GM19025 (cell line): ENCODE measurements at regions not wholly inside any gene's neighbourhood (a gene's known extent, or its start where the extent isn't known, plus 50 kb on each side); places are given as distances from the start of the nearest gene placed in this dataset.

Experiments
- ATAC-seq: cut with Tn5 transposase; IDR thresholded peaks from one replicate; pipeline ENCODE4 v1.9.1; 2021; ENCODE audit warnings: mild to moderate bottlenecking, low read depth, moderate library complexity; ENCODE audit not compliant: unreplicated experiment

DNA sequence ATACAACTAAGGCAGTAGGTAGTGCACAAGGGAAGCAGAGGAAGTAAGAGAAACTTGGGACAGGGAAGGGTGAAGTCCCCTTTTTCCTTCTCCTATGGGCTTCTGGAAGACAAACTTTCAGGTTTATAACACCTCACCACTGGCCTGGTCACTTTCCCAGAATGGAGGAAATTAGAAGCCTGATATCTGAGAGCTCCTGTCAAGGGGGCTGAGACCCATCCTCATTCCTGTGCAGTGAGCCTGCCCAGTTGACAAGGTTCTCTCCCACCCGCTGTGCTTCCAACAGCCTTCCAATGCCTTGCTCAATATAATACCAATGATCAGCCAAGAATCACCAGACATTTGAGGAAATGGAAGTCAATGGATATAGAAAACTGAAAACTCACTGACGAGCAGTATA is 100.4 kb upstream of the YPEL5 start:
- ATAC-seq = no peak

- no peak for ATAC-seq
Observed at GRCh38 chr2:30046979-30047378, 99.8 kb upstream of the YPEL5 start.

DNA sequence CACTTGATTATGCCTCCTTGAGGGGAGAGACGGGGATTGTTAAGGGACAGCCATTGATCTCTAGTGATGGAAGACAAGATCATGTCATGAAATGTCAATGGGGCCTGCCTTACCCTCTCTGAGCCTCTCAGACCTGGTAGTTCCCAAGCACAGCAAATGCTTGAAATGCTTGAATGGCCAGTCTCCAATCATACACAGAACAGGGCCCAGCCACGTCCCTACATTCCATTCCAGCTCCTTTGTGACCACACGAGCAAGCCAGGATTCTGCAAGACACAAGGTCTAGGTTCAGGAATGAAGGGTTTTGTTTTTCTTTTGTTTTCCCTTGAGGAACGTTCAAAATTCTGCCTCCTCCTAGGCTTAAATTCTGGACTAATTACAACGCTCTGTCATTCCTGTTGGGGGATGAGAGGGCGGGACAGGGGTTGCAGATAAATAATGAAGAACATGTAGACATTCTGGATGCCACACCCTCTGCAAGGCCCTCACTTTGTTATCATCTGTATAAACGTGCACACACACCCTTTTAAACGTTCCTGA is 98.1 kb upstream of the YPEL5 start:
- no peak for ATAC-seq

DNA sequence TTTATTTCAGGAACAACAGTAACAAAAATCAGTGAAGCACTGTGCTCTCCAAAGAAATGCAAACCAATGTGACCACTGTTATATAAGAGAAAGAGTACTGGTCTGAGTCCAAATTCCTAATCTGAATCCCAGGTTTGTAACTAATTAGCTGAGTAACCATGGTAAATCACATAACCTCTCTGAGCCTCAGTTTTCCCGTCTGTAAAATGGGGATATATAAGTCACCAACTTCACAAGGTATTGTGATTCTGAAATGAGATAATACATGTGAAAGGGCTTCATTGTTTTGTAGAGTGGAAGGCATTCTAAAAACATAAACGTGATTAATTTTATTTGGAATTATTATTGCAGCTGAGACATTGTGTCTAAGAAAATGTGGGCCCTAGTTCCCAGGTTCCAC is 91.3 kb upstream of the YPEL5 start:
- no peak for ATAC-seq

DNA sequence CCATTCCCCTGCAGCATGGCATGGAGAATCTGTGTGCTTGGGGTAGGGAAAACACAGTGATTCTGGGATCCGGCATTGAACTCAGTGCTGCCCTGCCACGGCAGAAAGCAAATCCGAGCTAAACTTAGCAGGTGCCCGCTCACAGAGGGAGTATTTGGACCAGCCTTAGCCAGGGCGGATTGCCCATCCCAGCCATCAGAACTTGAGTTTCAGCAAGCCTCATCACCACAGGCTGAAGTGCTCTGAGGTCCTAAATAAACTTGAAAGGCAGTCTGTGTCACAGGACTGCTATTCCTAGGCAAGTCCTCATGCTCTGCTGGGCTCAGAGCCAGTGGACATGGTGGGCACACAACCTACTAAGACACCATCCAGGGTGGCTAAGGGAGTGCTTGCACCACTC is 86.2 kb upstream of the YPEL5 start:
- no peak for ATAC-seq

- no peak for ATAC-seq
Observed at GRCh38 chr2:30068067-30068466, 78.7 kb upstream of the YPEL5 start.

DNA sequence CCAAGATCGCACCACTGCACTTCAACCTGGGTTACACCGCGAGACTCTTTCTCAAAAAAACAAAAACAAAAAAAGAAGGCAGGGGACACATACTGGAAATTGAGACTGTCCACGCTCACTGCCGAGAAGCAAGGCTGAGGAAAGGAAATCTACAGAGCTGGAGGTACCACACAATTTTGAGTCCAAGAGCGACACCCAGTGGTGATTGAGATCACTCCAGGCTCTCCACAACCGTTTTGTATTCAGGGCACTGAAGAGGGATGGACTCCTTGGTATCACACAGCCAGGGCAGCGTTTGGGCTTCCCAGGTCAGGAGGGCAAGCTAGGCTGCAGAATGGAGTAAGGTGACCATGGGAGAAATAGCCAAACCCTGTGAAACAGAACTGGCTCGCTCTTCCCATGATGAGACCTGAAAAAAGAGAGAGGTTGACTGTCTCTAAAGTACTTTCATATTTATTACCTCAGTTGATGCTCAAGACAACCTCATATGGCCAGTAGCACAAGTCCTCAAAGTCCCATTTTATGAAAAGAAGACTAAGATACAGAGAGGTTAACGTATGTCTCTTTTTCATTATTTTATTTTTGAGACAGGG is 74.5 kb upstream of the YPEL5 start:
- no peak for ATAC-seq

GRCh38 chr2:30073523-30073922 is 73.3 kb upstream of the YPEL5 start:
- ATAC-seq = no peak

- no peak for ATAC-seq
Observed at GRCh38 chr2:30074023-30074422, 72.8 kb upstream of the YPEL5 start.

- ATAC-seq = no peak
Observed at GRCh38 chr2:30078521-30078920, 68.3 kb upstream of the YPEL5 start.

DNA sequence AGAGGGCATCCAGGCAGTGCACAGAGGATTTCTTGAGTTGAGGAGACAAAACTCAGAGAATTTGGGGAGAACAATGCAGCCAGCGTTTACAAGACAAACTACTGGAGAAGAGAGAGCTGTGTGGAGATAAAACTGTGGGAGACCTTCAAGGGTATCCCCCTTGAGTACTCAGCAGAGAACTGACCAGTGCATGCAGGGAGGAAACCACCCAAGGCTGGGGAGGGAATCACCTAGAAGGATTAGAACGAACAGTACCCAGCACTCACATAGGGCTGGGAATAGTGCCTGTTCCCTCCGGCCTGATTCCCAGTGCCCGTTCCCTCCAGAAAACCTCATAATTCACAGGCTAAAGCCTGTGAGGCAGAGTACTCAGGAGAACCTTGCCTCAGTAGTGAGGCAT is 61.9 kb upstream of the YPEL5 start:
- ATAC-seq = no peak

- ATAC-seq = no peak
Observed at GRCh38 chr2:30089171-30089570, 57.6 kb upstream of the YPEL5 start.

DNA sequence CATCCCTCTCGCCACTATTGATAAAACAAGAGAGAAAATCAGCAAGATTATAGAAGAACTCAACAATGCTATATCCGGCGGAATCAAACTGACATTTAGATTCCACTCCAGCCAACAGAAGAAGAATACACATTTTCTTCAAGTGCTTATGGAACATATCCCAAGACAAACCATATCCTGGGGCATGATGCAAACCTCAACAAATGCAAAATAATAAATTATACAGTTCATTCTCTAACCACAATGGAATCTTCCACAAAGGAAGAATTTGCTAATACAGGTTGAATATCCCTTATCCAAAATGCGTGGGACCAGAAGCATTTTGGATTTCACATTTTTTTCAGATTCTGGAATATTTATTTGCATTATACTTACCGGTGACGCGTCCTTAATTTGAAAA is 51.4 kb upstream of the YPEL5 start:
- ATAC-seq = no peak

DNA sequence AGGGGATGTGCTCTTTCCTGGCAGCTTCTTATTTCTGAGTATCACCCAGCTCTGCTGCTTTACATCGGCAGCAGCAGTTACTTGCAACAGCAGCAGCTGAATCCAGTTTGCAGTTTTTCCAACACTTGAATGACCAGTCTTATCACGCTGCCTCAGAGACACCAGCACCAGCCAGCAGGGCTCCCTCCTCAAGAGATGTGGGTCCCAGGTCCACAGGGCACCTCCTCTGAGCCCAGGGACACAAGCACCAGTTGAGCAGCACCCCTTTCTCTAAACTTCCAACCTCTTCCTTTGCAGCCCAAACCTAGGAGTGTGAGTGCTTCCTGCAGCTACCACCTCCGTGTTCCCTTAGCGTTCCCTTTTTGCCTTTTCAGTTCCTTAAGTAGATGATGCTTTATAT is 50.4 kb upstream of the YPEL5 start:
- no peak for ATAC-seq
